ENCODE measurements at regions not wholly inside any gene's neighbourhood (a gene's known extent, or its start where the extent isn't known, plus 50 kb on each side); places are given as distances from the start of the nearest gene placed in this dataset.

DNA sequence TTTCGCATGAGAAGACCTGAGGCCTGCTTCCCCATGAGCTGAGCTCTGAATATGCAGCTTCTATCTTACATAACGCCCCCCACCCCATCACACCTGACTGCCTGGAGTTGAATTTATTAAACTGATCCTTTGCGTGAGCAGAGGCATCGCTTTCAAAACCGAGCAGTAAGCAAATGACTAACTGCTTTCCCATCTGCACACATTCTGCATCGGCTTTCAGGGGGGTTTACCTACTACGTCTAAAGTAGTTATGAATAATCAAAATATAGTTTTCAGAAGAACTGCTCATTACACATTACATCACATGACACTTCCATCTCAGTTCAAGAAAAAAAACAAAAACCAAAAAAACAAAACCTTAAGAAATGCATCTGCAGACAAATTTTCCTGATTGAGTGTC, 54.7 kb upstream of the EGR2 start:
- H4K8ac ChIP-seq (ENCODE audit: low read depth in 2 of 2, low read length in 2 of 2), result no peak overlapping the region
- H3K27me3 ChIP-seq (ENCODE audit: control insufficient read depth, insufficient read depth, low read length), result no peaks in the 10 kb centered on the region; the same call in 1 of the 2 replicates
- no peak overlapping the region for H2BK15ac ChIP-seq (ENCODE audit: low read depth, low read length)
- WGBS, 2 experiments (ENCODE audit: extremely low coverage in 2 of 2, insufficient read length in 1 of 2), result 57% methylated on average over 1 of the region's 7 CpGs; no CpG with 5 or more reads in 1 of the 2 experiments
- TF ChIP-seq, protein P1, sequence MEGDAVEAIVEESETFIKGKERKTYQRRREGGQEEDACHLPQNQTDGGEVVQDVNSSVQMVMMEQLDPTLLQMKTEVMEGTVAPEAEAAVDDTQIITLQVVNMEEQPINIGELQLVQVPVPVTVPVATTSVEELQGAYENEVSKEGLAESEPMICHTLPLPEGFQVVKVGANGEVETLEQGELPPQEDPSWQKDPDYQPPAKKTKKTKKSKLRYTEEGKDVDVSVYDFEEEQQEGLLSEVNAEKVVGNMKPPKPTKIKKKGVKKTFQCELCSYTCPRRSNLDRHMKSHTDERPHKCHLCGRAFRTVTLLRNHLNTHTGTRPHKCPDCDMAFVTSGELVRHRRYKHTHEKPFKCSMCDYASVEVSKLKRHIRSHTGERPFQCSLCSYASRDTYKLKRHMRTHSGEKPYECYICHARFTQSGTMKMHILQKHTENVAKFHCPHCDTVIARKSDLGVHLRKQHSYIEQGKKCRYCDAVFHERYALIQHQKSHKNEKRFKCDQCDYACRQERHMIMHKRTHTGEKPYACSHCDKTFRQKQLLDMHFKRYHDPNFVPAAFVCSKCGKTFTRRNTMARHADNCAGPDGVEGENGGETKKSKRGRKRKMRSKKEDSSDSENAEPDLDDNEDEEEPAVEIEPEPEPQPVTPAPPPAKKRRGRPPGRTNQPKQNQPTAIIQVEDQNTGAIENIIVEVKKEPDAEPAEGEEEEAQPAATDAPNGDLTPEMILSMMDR (conservative IDR thresholded peaks at IDR 0.05; ENCODE audit: low read depth, low read length), result no peak
- TF ChIP-seq BHLHE40 (IDR thresholded peaks at IDR 0.05; ENCODE audit: low read depth, low read length) (no peak), POLR2A (IDR thresholded peaks at IDR 0.05; ENCODE audit: low read depth, low read length) (no peak), MXI1 (IDR thresholded peaks at IDR 0.05; ENCODE audit: borderline replicate concordance, low read depth, low read length) (no peak), CEBPB (IDR thresholded peaks at IDR 0.05; ENCODE audit: low read depth, low read length) (no peak), RFX5 (IDR thresholded peaks at IDR 0.05; ENCODE audit: low read depth, low read length) (no peak), RCOR1 (IDR thresholded peaks at IDR 0.05; ENCODE audit: insufficient replicate concordance, low read length) (no peak), FOS (IDR thresholded peaks at IDR 0.05; ENCODE audit: low read depth, low read length) (no peak), RAD21 (IDR thresholded peaks at IDR 0.05; ENCODE audit: low read length) (no peak), NFE2L2 (IDR thresholded peaks at IDR 0.05; ENCODE audit: low read depth, low read length) (no peak), MAFK (IDR thresholded peaks at IDR 0.05; ENCODE audit: low read depth, low read length) (no peak), CHD1 (IDR thresholded peaks at IDR 0.05; ENCODE audit: low read depth, low read length) (no peak)
- TF ChIP-seq, protein P2, sequence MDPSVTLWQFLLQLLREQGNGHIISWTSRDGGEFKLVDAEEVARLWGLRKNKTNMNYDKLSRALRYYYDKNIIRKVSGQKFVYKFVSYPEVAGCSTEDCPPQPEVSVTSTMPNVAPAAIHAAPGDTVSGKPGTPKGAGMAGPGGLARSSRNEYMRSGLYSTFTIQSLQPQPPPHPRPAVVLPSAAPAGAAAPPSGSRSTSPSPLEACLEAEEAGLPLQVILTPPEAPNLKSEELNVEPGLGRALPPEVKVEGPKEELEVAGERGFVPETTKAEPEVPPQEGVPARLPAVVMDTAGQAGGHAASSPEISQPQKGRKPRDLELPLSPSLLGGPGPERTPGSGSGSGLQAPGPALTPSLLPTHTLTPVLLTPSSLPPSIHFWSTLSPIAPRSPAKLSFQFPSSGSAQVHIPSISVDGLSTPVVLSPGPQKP (IDR thresholded peaks at IDR 0.05; ENCODE audit: borderline replicate concordance, low read depth, low read length), result no peak
- TF ChIP-seq, protein P3, sequence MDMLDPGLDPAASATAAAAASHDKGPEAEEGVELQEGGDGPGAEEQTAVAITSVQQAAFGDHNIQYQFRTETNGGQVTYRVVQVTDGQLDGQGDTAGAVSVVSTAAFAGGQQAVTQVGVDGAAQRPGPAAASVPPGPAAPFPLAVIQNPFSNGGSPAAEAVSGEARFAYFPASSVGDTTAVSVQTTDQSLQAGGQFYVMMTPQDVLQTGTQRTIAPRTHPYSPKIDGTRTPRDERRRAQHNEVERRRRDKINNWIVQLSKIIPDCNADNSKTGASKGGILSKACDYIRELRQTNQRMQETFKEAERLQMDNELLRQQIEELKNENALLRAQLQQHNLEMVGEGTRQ (IDR thresholded peaks at IDR 0.05; ENCODE audit: low read depth, low read length), result no peak
- H4K91ac ChIP-seq (ENCODE audit: insufficient read depth, low read depth, low read length), result no peak overlapping the region
- no peaks in the 10 kb centered on the region for H3K79me1 ChIP-seq (ENCODE audit: low read depth in 1 of 2, low read length in 2 of 2)
- H3K27ac ChIP-seq (ENCODE audit: insufficient read depth, low read length), result no peak overlapping the region
- CTCF ChIA-PET, result no interaction called here
- no peak overlapping the region for H3K9ac ChIP-seq (ENCODE audit: low read depth, low read length)
- H3K9me1 ChIP-seq (ENCODE audit: insufficient read depth, low read length), result no peaks in the 10 kb centered on the region
- H3K4ac ChIP-seq (ENCODE audit: low read depth, low read length), result no peak overlapping the region
- no peak overlapping the region for H2BK5ac ChIP-seq (ENCODE audit: low read depth, low read length, poor library complexity, severe bottlenecking)
- no peak overlapping the region for H2BK20ac ChIP-seq (ENCODE audit: low read depth, low read length)
- POLR2A ChIA-PET (ENCODE audit: unreplicated experiment), result no interaction called here
- H3K36me3 ChIP-seq (ENCODE audit: control insufficient read depth, insufficient read depth, low read length), result no peaks in the 10 kb centered on the region
- H2AK5ac ChIP-seq (ENCODE audit: low read depth, low read length), result no peak overlapping the region
- BruUV-seq (replicated peaks), result no TSS peak
- no peak overlapping the region for H4K5ac ChIP-seq (ENCODE audit: low read depth, low read length)
- H3K18ac ChIP-seq (ENCODE audit: low read depth, low read length), result no peak overlapping the region
- no peaks in the 10 kb centered on the region for H3K4me1 ChIP-seq (ENCODE audit: control insufficient read depth, insufficient read depth, low read length)
- no peaks in the 10 kb centered on the region for H4K20me1 ChIP-seq (ENCODE audit: insufficient read depth, low read length)
- no peak overlapping the region for H3K4me3 ChIP-seq (ENCODE audit: insufficient read depth, low read depth, low read length)
- DNase-seq (no peak), ATAC-seq (ENCODE audit: low read depth) (no peak)
- no peak overlapping the region for H3K14ac ChIP-seq (replicated peaks; ENCODE audit: low read depth, low read length)
- no peak overlapping the region for H2BK120ac ChIP-seq (ENCODE audit: low read depth, low read length)
- no peak overlapping the region for H3K23ac ChIP-seq (ENCODE audit: low read depth, low read length)
- H3K56ac ChIP-seq (ENCODE audit: extremely low read depth, insufficient read depth, low read length), result no peak overlapping the region
- H2AK9ac ChIP-seq (replicated peaks; ENCODE audit: low read depth, low read length, poor library complexity), result no peak overlapping the region
- no peak overlapping the region for H2AFZ ChIP-seq (replicated peaks; ENCODE audit: low read length, poor library complexity)
- dilution Hi-C loops (cut with HindIII; ENCODE audit: low sequenced_read_pairs, unreplicated experiment), result no loop called here
- H3K9me3 ChIP-seq (ENCODE audit: control insufficient read depth, insufficient read depth, low read length), result no peaks in the 10 kb centered on the region
- H3K4me2 ChIP-seq (ENCODE audit: low read depth, low read length), result no peak overlapping the region
- intact Hi-C loops (cut with micrococcal nuclease), result no loop called here
- in situ Hi-C loops (cut with MboI; ENCODE audit: low sequenced_read_pairs), result no loop called here

Data from IMR-90 (cell line).